ENCODE measurements at regions not wholly inside any gene's neighbourhood (a gene's known extent, or its start where the extent isn't known, plus 50 kb on each side); places are given as distances from the start of the nearest gene placed in this dataset.

GRCh38 chr14:65933400-65934069 lies 521.0 kb downstream of the FUT8 start:
- peaks cover 37 to 67% (median 51%) of the 10 kb centered on the region in 4 donors for H3K4me1 Mint-ChIP-seq
- peaks cover 29% of the 10 kb centered on the region for H3K4me1 ChIP-seq (ENCODE audit: control insufficient read depth, insufficient read depth, low read length, poor library complexity, severe bottlenecking)
- H3K27ac Mint-ChIP-seq: peak overlapping the region in 1 of 3 donors; percentile 45
- peaks cover 11% of the 10 kb centered on the region for H3K36me3 Mint-ChIP-seq
- no peaks in the 10 kb centered on the region for H3K9me3 ChIP-seq (ENCODE audit: control insufficient read depth in 2 of 2, low read length in 2 of 2)
- no peak overlapping the region for H3K27ac ChIP-seq (ENCODE audit: insufficient read depth, low read length, poor library complexity, severe bottlenecking)
- H3K9me3 Mint-ChIP-seq: peaks cover 0 to 5% (median 0%) of the 10 kb centered on the region in 7 donors
- no peaks in the 10 kb centered on the region for H3K27me3 Mint-ChIP-seq
- H3K4me3 Mint-ChIP-seq: no peak overlapping the region
- H3K36me3 ChIP-seq (ENCODE audit: control insufficient read depth, insufficient read depth, low read length): no peaks in the 10 kb centered on the region
- no peaks in the 10 kb centered on the region for H3K27me3 ChIP-seq (ENCODE audit: control insufficient read depth, insufficient read depth, low read length)
- ATAC-seq (ENCODE audit: low read depth in 2 of 2) (no peak), DNase-seq (no peak)
- no peak overlapping the region for H3K4me3 ChIP-seq (ENCODE audit: low read depth, low read length)

GRCh38 chr14:65934070-65934435 lies 521.5 kb downstream of the FUT8 start:
- no peaks in the 10 kb centered on the region for H3K9me3 ChIP-seq (ENCODE audit: control insufficient read depth in 2 of 2, low read length in 2 of 2)
- peaks cover 24% of the 10 kb centered on the region for H3K4me1 ChIP-seq (ENCODE audit: control insufficient read depth, insufficient read depth, low read length, poor library complexity, severe bottlenecking)
- H3K27ac ChIP-seq (ENCODE audit: insufficient read depth, low read length, poor library complexity, severe bottlenecking): no peak overlapping the region
- H3K4me3 ChIP-seq (ENCODE audit: low read depth, low read length): no peak overlapping the region
- Mint-ChIP-seq H3K27me3 (no peaks in the 10 kb centered on the region), H3K27ac (peak overlapping the region in 2 of 3 donors; percentile 12 to 45), H3K4me1 (peaks cover 32 to 63% (median 48%) of the 10 kb centered on the region in 4 donors), H3K36me3 (peaks cover 7% of the 10 kb centered on the region), H3K4me3 (no peak overlapping the region), H3K9me3 (peaks cover 0 to 5% (median 0%) of the 10 kb centered on the region in 7 donors)
- ATAC-seq (ENCODE audit: low read depth in 2 of 2) (no peak), DNase-seq (no peak)
- H3K36me3 ChIP-seq (ENCODE audit: control insufficient read depth, insufficient read depth, low read length): no peaks in the 10 kb centered on the region
- no peaks in the 10 kb centered on the region for H3K27me3 ChIP-seq (ENCODE audit: control insufficient read depth, insufficient read depth, low read length)

- H3K4me3 ChIP-seq (ENCODE audit: low read depth, low read length): peak overlapping the region; percentile 13
- Mint-ChIP-seq H3K36me3 (peaks cover 3% of the 10 kb centered on the region), H3K27ac (peak overlapping the region in 2 of 3 donors; percentile 0 to 96), H3K4me1 (peaks cover 38 to 72% (median 58%) of the 10 kb centered on the region in 4 donors), H3K27me3 (no peaks in the 10 kb centered on the region), H3K4me3 (no peak overlapping the region), H3K9me3 (peaks cover 0 to 5% (median 0%) of the 10 kb centered on the region in 7 donors)
- no peak overlapping the region for H3K27ac ChIP-seq (ENCODE audit: insufficient read depth, low read length, poor library complexity, severe bottlenecking)
- no peaks in the 10 kb centered on the region for H3K9me3 ChIP-seq (ENCODE audit: control insufficient read depth in 2 of 2, low read length in 2 of 2)
- H3K27me3 ChIP-seq (ENCODE audit: control insufficient read depth, insufficient read depth, low read length): no peaks in the 10 kb centered on the region
- peaks cover 14% of the 10 kb centered on the region for H3K4me1 ChIP-seq (ENCODE audit: control insufficient read depth, insufficient read depth, low read length, poor library complexity, severe bottlenecking)
- no peaks in the 10 kb centered on the region for H3K36me3 ChIP-seq (ENCODE audit: control insufficient read depth, insufficient read depth, low read length)
- no peak for ATAC-seq (ENCODE audit: low read depth in 2 of 2)
- DNase-seq: no peak
Observed at GRCh38 chr14:65936342-65936975, 523.9 kb downstream of the FUT8 start.

GRCh38 chr14:65937079-65937959 lies 524.8 kb downstream of the FUT8 start:
- no peaks in the 10 kb centered on the region for H3K27me3 Mint-ChIP-seq
- H3K36me3 ChIP-seq (ENCODE audit: control insufficient read depth, insufficient read depth, low read length): no peaks in the 10 kb centered on the region
- H3K27me3 ChIP-seq (ENCODE audit: control insufficient read depth, insufficient read depth, low read length): no peaks in the 10 kb centered on the region
- H3K9me3 ChIP-seq (ENCODE audit: control insufficient read depth in 2 of 2, low read length in 2 of 2): no peaks in the 10 kb centered on the region
- peaks cover 38 to 71% (median 56%) of the 10 kb centered on the region in 4 donors for H3K4me1 Mint-ChIP-seq
- H3K27ac Mint-ChIP-seq: peak overlapping the region; percentile 59 to 96 (median 66)
- ATAC-seq (ENCODE audit: low read depth in 2 of 2): peak in 1 of 2 donors; percentile 70
- DNase-seq: peak in 1 of 3 donors; percentile 58
- peaks cover 3% of the 10 kb centered on the region for H3K36me3 Mint-ChIP-seq
- H3K27ac ChIP-seq (ENCODE audit: insufficient read depth, low read length, poor library complexity, severe bottlenecking): no peak overlapping the region
- H3K9me3 Mint-ChIP-seq: peaks cover 0 to 4% (median 0%) of the 10 kb centered on the region in 7 donors
- H3K4me3 ChIP-seq (ENCODE audit: low read depth, low read length): peak overlapping the region; percentile 13
- H3K4me1 ChIP-seq (ENCODE audit: control insufficient read depth, insufficient read depth, low read length, poor library complexity, severe bottlenecking): peaks cover 14% of the 10 kb centered on the region
- H3K4me3 Mint-ChIP-seq: peak overlapping the region; percentile 15 to 68 (median 30)

- Mint-ChIP-seq H3K4me3 (peak overlapping the region in 2 of 4 donors; percentile 5 to 15), H3K9me3 (peaks cover 0 to 5% (median 0%) of the 10 kb centered on the region in 7 donors), H3K27me3 (no peaks in the 10 kb centered on the region), H3K4me1 (peaks cover 34 to 73% (median 57%) of the 10 kb centered on the region in 4 donors), H3K36me3 (peaks cover 3% of the 10 kb centered on the region), H3K27ac (peak overlapping the region; percentile 13 to 96 (median 66))
- Histone ChIP-seq H3K27me3 (ENCODE audit: control insufficient read depth, insufficient read depth, low read length) (no peaks in the 10 kb centered on the region), H3K36me3 (ENCODE audit: control insufficient read depth, insufficient read depth, low read length) (no peaks in the 10 kb centered on the region), H3K4me1 (ENCODE audit: control insufficient read depth, insufficient read depth, low read length, poor library complexity, severe bottlenecking) (peaks cover 13% of the 10 kb centered on the region), H3K9me3 (ENCODE audit: control insufficient read depth in 2 of 2, low read length in 2 of 2) (no peaks in the 10 kb centered on the region), H3K27ac (ENCODE audit: insufficient read depth, low read length, poor library complexity, severe bottlenecking) (no peak overlapping the region), H3K4me3 (ENCODE audit: low read depth, low read length) (no peak overlapping the region)
- ATAC-seq (ENCODE audit: low read depth in 2 of 2) (no peak), DNase-seq (no peak)
Observed at GRCh38 chr14:65937960-65938316, 525.4 kb downstream of the FUT8 start.

GRCh38 chr14:65938738-65939137 lies 526.2 kb downstream of the FUT8 start:
- Histone ChIP-seq H3K27ac (ENCODE audit: insufficient read depth, low read length, poor library complexity, severe bottlenecking) (no peak overlapping the region), H3K36me3 (ENCODE audit: control insufficient read depth, insufficient read depth, low read length) (no peaks in the 10 kb centered on the region), H3K27me3 (ENCODE audit: control insufficient read depth, insufficient read depth, low read length) (no peaks in the 10 kb centered on the region), H3K4me3 (ENCODE audit: low read depth, low read length) (no peak overlapping the region), H3K9me3 (ENCODE audit: control insufficient read depth in 2 of 2, low read length in 2 of 2) (no peaks in the 10 kb centered on the region), H3K4me1 (ENCODE audit: control insufficient read depth, insufficient read depth, low read length, poor library complexity, severe bottlenecking) (peaks cover 21% of the 10 kb centered on the region)
- peaks cover 0 to 5% (median 0%) of the 10 kb centered on the region in 7 donors for H3K9me3 Mint-ChIP-seq
- DNase-seq (no peak), ATAC-seq (ENCODE audit: low read depth in 2 of 2) (no peak)
- H3K4me1 Mint-ChIP-seq: peaks cover 39 to 76% (median 61%) of the 10 kb centered on the region in 4 donors
- H3K4me3 Mint-ChIP-seq: peak overlapping the region in 1 of 4 donors; percentile 57
- peaks cover 3% of the 10 kb centered on the region for H3K36me3 Mint-ChIP-seq
- peak overlapping the region; percentile 13 to 70 (median 42) for H3K27ac Mint-ChIP-seq
- no peaks in the 10 kb centered on the region for H3K27me3 Mint-ChIP-seq

- H3K27ac ChIP-seq (ENCODE audit: insufficient read depth, low read length, poor library complexity, severe bottlenecking): no peak overlapping the region
- H3K27me3 ChIP-seq (ENCODE audit: control insufficient read depth, insufficient read depth, low read length): no peaks in the 10 kb centered on the region
- H3K36me3 ChIP-seq (ENCODE audit: control insufficient read depth, insufficient read depth, low read length): no peaks in the 10 kb centered on the region
- DNase-seq: no peak
- H3K4me1 ChIP-seq (ENCODE audit: control insufficient read depth, insufficient read depth, low read length, poor library complexity, severe bottlenecking): peaks cover 25% of the 10 kb centered on the region
- peaks cover 0 to 5% (median 0%) of the 10 kb centered on the region in 7 donors for H3K9me3 Mint-ChIP-seq
- H3K4me3 Mint-ChIP-seq: no peak overlapping the region
- H3K27me3 Mint-ChIP-seq: no peaks in the 10 kb centered on the region
- peaks cover 43 to 79% (median 63%) of the 10 kb centered on the region in 4 donors for H3K4me1 Mint-ChIP-seq
- H3K36me3 Mint-ChIP-seq: peaks cover 3% of the 10 kb centered on the region
- H3K4me3 ChIP-seq (ENCODE audit: low read depth, low read length): no peak overlapping the region
- H3K27ac Mint-ChIP-seq: no peak overlapping the region
- no peaks in the 10 kb centered on the region for H3K9me3 ChIP-seq (ENCODE audit: control insufficient read depth in 2 of 2, low read length in 2 of 2)
- ATAC-seq (ENCODE audit: low read depth in 2 of 2): no peak
Observed at GRCh38 chr14:65939184-65939583, 526.7 kb downstream of the FUT8 start.

Measured in CD4-positive, CD25-positive, alpha-beta regulatory T cell (primary cell).